ENCODE measurements at regions not wholly inside any gene's neighbourhood (a gene's known extent, or its start where the extent isn't known, plus 50 kb on each side); places are given as distances from the start of the nearest gene placed in this dataset.

GRCh38 chr9:113664181-113664875, 200.8 kb downstream of the RGS3 start:
- WGBS, 4 donors: 61 to 70% (median 64%) methylated on average over 16 of the region's 16 CpGs
- no peak for ATAC-seq
- DNase-seq: no peak
- H3K4me1 ChIP-seq: peaks cover 0 to 7% (median 0%) of the 10 kb centered on the region in 12 donors
- H3K9me3 ChIP-seq: peaks cover 0 to 5% (median 0%) of the 10 kb centered on the region in 12 donors
- no peak for TF ChIP-seq POLR2A (IDR thresholded peaks at IDR 0.05)
- no peak for TF ChIP-seq CTCF (IDR thresholded peaks at IDR 0.05)
- intact Hi-C loops (cut with DNase I): loop anchor here in 4 of 10 donors (10.0 kb wide), 4 partner anchors 240 to 390 kb away; partner anchors contain the start of genes CDC26 (in 1 of the 4) and PRPF4 (in 1 of the 4)
- no peaks in the 10 kb centered on the region for H3K36me3 ChIP-seq
- H3K27me3 ChIP-seq: no peaks in the 10 kb centered on the region
- no peak overlapping the region for H3K27ac ChIP-seq
- H3K4me3 ChIP-seq: no peak overlapping the region

- Histone ChIP-seq H3K36me3 (no peaks in the 10 kb centered on the region), H3K27ac (no peak overlapping the region), H3K27me3 (no peaks in the 10 kb centered on the region), H3K4me1 (peaks cover 0 to 7% (median 0%) of the 10 kb centered on the region in 12 donors), H3K9me3 (peaks cover 0 to 5% (median 0%) of the 10 kb centered on the region in 12 donors), H3K4me3 (no peak overlapping the region)
- TF ChIP-seq CTCF (IDR thresholded peaks at IDR 0.05) (no peak), POLR2A (IDR thresholded peaks at IDR 0.05) (no peak)
- WGBS, 4 donors: 95 to 100% (median 96%) methylated on average over 1 of the region's 1 CpG
- intact Hi-C loops (cut with DNase I): loop anchor here in 5 of 10 donors (5.0 to 10.0 kb wide), 5 partner anchors 233 to 390 kb away; partner anchors contain the start of genes CDC26 (in 1 of the 5) and PRPF4 (in 1 of the 5)
- ATAC-seq (no peak), DNase-seq (no peak)
Observed at GRCh38 chr9:113665064-113665463, 201.5 kb downstream of the RGS3 start.

- H3K36me3 ChIP-seq: no peaks in the 10 kb centered on the region
- DNase-seq: no peak
- no peak overlapping the region for H3K27ac ChIP-seq
- H3K4me1 ChIP-seq: peaks cover 0 to 7% (median 0%) of the 10 kb centered on the region in 12 donors
- TF ChIP-seq CTCF (IDR thresholded peaks at IDR 0.05): no peak
- no peaks in the 10 kb centered on the region for H3K27me3 ChIP-seq
- H3K4me3 ChIP-seq: no peak overlapping the region
- intact Hi-C loops (cut with DNase I): loop anchor here in 5 of 10 donors (5.0 to 10.0 kb wide), 5 partner anchors 233 to 391 kb away; partner anchors contain the start of genes CDC26 (in 1 of the 5) and PRPF4 (in 1 of the 5)
- WGBS, 4 donors: 91 to 94% (median 92%) methylated on average over 7 of the region's 7 CpGs
- H3K9me3 ChIP-seq: peaks cover 0 to 5% (median 0%) of the 10 kb centered on the region in 12 donors
- no peak for ATAC-seq
Observed at GRCh38 chr9:113665756-113666155, 202.2 kb downstream of the RGS3 start.

GRCh38 chr9:113668061-113668460, 204.5 kb downstream of the RGS3 start:
- H3K4me1 ChIP-seq: peaks cover 0 to 7% (median 0%) of the 10 kb centered on the region in 12 donors
- ATAC-seq (no peak), DNase-seq (no peak)
- TF ChIP-seq POLR2A (IDR thresholded peaks at IDR 0.05): no peak
- TF ChIP-seq CTCF (IDR thresholded peaks at IDR 0.05): no peak
- no peak overlapping the region for H3K4me3 ChIP-seq
- WGBS, 4 donors: 85 to 90% (median 88%) methylated on average over 3 of the region's 3 CpGs
- H3K27me3 ChIP-seq: no peaks in the 10 kb centered on the region
- no peak overlapping the region for H3K27ac ChIP-seq
- H3K9me3 ChIP-seq: peaks cover 0 to 5% (median 0%) of the 10 kb centered on the region in 12 donors
- H3K36me3 ChIP-seq: no peaks in the 10 kb centered on the region
- intact Hi-C loops (cut with DNase I): loop anchor here in 5 of 10 donors (5.0 to 10.0 kb wide), 5 partner anchors 236 to 393 kb away; partner anchors contain the start of genes CDC26 (in 1 of the 5) and PRPF4 (in 1 of the 5)
